ENCODE measurements at regions not wholly inside any gene's neighbourhood (a gene's known extent, or its start where the extent isn't known, plus 50 kb on each side); places are given as distances from the start of the nearest gene placed in this dataset.

DNA sequence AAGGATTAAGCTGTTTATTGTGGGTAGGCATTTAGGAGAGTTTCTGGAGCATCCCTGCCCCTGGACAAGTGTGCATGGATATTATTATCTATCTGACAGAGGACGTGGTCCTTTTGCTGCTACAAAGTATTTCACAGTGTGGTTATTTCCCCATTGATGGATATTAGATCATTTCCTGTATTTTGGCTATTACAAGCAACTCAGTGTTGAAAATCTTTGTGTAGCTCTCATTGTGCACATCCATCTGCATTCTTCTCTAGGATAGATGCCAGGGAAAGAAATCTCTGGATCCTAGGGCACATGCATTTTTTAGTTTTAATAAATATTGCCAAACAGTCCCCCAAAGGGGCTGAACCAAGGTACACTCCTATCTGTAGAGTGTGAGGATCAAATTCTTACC lies 154.3 kb upstream of the SRRM4 start:
- no peak for TF ChIP-seq FOXA1 (IDR thresholded peaks at IDR 0.05)
- TF ChIP-seq, protein P1, sequence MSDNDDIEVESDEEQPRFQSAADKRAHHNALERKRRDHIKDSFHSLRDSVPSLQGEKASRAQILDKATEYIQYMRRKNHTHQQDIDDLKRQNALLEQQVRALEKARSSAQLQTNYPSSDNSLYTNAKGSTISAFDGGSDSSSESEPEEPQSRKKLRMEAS (IDR thresholded peaks at IDR 0.05), result no peak
- TF ChIP-seq RAD21 (IDR thresholded peaks at IDR 0.05), result no peak
- TF ChIP-seq JUND (IDR thresholded peaks at IDR 0.05), result no peak
- no peak for TF ChIP-seq NR2F2 (IDR thresholded peaks at IDR 0.05)
- no peak for TF ChIP-seq HNF4A (conservative IDR thresholded peaks at IDR 0.05)
- TF ChIP-seq TAF1 (conservative IDR thresholded peaks at IDR 0.05), result no peak
- TF ChIP-seq FOXA2 (IDR thresholded peaks at IDR 0.05), result no peak
- TF ChIP-seq EGR1 (IDR thresholded peaks at IDR 0.05; ENCODE audit: low read depth in 2 of 2), result no peak
- DNase-seq (ENCODE audit: low spot score), result no peak
- Histone ChIP-seq H3K36me3 (ENCODE audit: control insufficient read depth in 4 of 4, insufficient read depth in 3 of 4, low read depth in 1 of 4, low read length in 3 of 4) (no peaks in the 10 kb centered on the region), H3K4me1 (ENCODE audit: control insufficient read depth in 4 of 4, insufficient read depth in 4 of 4, low read length in 3 of 4) (no peaks in the 10 kb centered on the region), H3K27me3 (ENCODE audit: control insufficient read depth in 4 of 4, insufficient read depth in 4 of 4, low read length in 3 of 4) (peaks cover 0 to 5% (median 2%) of the 10 kb centered on the region in 4 donors), H3K4me3 (ENCODE audit: low read depth in 1 of 3, low read length in 3 of 3) (no peak overlapping the region), H3K9me3 (ENCODE audit: control insufficient read depth in 4 of 4, low read length in 3 of 4) (no peaks in the 10 kb centered on the region), H3K27ac (ENCODE audit: low read depth in 1 of 2, low read length in 2 of 2) (no peak overlapping the region), H3K9ac (ENCODE audit: low read depth in 1 of 2, low read length in 2 of 2) (no peak overlapping the region)
- 25% methylated on average over 1 of the region's 1 CpG for WGBS

- H3K27me3 ChIP-seq (ENCODE audit: control insufficient read depth in 4 of 4, insufficient read depth in 4 of 4, low read length in 3 of 4), result peaks cover 0 to 3% (median under 1%) of the 10 kb centered on the region in 4 donors
- WGBS, result 66% methylated on average over 6 of the region's 6 CpGs
- no peaks in the 10 kb centered on the region for H3K9me3 ChIP-seq (ENCODE audit: control insufficient read depth in 4 of 4, low read length in 3 of 4)
- no peak overlapping the region for H3K4me3 ChIP-seq (ENCODE audit: low read depth in 1 of 3, low read length in 3 of 3)
- H3K36me3 ChIP-seq (ENCODE audit: control insufficient read depth in 4 of 4, insufficient read depth in 3 of 4, low read depth in 1 of 4, low read length in 3 of 4), result no peaks in the 10 kb centered on the region
- DNase-seq (ENCODE audit: low spot score), result no peak
- no peak overlapping the region for H3K9ac ChIP-seq (ENCODE audit: low read depth in 1 of 2, low read length in 2 of 2)
- no peak overlapping the region for H3K27ac ChIP-seq (ENCODE audit: low read depth in 1 of 2, low read length in 2 of 2)
- H3K4me1 ChIP-seq (ENCODE audit: control insufficient read depth in 4 of 4, insufficient read depth in 4 of 4, low read length in 3 of 4), result no peaks in the 10 kb centered on the region
- no peak for TF ChIP-seq GABPA (IDR thresholded peaks at IDR 0.05 in 1 of 2, conservative IDR thresholded peaks at IDR 0.05 in 1 of 2)
These were observed 153.7 kb upstream of the SRRM4 start for GRCh38 chr12:118827606-118828005.

- DNase-seq (ENCODE audit: low spot score), result no peak
- H3K36me3 ChIP-seq (ENCODE audit: control insufficient read depth in 4 of 4, insufficient read depth in 3 of 4, low read depth in 1 of 4, low read length in 3 of 4), result no peaks in the 10 kb centered on the region
- H3K4me3 ChIP-seq (ENCODE audit: low read depth in 1 of 3, low read length in 3 of 3), result no peak overlapping the region
- TF ChIP-seq, protein P2, sequence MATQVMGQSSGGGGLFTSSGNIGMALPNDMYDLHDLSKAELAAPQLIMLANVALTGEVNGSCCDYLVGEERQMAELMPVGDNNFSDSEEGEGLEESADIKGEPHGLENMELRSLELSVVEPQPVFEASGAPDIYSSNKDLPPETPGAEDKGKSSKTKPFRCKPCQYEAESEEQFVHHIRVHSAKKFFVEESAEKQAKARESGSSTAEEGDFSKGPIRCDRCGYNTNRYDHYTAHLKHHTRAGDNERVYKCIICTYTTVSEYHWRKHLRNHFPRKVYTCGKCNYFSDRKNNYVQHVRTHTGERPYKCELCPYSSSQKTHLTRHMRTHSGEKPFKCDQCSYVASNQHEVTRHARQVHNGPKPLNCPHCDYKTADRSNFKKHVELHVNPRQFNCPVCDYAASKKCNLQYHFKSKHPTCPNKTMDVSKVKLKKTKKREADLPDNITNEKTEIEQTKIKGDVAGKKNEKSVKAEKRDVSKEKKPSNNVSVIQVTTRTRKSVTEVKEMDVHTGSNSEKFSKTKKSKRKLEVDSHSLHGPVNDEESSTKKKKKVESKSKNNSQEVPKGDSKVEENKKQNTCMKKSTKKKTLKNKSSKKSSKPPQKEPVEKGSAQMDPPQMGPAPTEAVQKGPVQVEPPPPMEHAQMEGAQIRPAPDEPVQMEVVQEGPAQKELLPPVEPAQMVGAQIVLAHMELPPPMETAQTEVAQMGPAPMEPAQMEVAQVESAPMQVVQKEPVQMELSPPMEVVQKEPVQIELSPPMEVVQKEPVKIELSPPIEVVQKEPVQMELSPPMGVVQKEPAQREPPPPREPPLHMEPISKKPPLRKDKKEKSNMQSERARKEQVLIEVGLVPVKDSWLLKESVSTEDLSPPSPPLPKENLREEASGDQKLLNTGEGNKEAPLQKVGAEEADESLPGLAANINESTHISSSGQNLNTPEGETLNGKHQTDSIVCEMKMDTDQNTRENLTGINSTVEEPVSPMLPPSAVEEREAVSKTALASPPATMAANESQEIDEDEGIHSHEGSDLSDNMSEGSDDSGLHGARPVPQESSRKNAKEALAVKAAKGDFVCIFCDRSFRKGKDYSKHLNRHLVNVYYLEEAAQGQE (IDR thresholded peaks at IDR 0.05), result no peak
- TF ChIP-seq SP1 (IDR thresholded peaks at IDR 0.05) (no peak), RAD21 (IDR thresholded peaks at IDR 0.05) (no peak), TAF1 (conservative IDR thresholded peaks at IDR 0.05) (no peak), FOXA2 (IDR thresholded peaks at IDR 0.05) (no peak), HNF4G (IDR thresholded peaks at IDR 0.05) (no peak), CTCF (IDR thresholded peaks at IDR 0.05; ENCODE audit: low read depth, low read length, missing input control) (no peak), GABPA (IDR thresholded peaks at IDR 0.05 in 1 of 2, conservative IDR thresholded peaks at IDR 0.05 in 1 of 2) (no peak), HNF4A (conservative IDR thresholded peaks at IDR 0.05) (no peak), YY1 (IDR thresholded peaks at IDR 0.05) (no peak)
- TF ChIP-seq, protein P3, sequence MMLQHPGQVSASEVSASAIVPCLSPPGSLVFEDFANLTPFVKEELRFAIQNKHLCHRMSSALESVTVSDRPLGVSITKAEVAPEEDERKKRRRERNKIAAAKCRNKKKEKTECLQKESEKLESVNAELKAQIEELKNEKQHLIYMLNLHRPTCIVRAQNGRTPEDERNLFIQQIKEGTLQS (IDR thresholded peaks at IDR 0.05), result no peak
- TF ChIP-seq, protein P4, sequence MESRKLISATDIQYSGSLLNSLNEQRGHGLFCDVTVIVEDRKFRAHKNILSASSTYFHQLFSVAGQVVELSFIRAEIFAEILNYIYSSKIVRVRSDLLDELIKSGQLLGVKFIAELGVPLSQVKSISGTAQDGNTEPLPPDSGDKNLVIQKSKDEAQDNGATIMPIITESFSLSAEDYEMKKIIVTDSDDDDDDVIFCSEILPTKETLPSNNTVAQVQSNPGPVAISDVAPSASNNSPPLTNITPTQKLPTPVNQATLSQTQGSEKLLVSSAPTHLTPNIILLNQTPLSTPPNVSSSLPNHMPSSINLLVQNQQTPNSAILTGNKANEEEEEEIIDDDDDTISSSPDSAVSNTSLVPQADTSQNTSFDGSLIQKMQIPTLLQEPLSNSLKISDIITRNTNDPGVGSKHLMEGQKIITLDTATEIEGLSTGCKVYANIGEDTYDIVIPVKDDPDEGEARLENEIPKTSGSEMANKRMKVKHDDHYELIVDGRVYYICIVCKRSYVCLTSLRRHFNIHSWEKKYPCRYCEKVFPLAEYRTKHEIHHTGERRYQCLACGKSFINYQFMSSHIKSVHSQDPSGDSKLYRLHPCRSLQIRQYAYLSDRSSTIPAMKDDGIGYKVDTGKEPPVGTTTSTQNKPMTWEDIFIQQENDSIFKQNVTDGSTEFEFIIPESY (IDR thresholded peaks at IDR 0.05), result no peak
- TF ChIP-seq, protein P1 (IDR thresholded peaks at IDR 0.05), result no peak
- H3K9ac ChIP-seq (ENCODE audit: low read depth in 1 of 2, low read length in 2 of 2), result no peak overlapping the region
- no peaks in the 10 kb centered on the region for H3K9me3 ChIP-seq (ENCODE audit: control insufficient read depth in 4 of 4, low read length in 3 of 4)
- H3K27me3 ChIP-seq (ENCODE audit: control insufficient read depth in 4 of 4, insufficient read depth in 4 of 4, low read length in 3 of 4), result peaks cover 0 to 4% (median under 1%) of the 10 kb centered on the region in 4 donors
- WGBS, result 82% methylated on average over 1 of the region's 1 CpG
- H3K27ac ChIP-seq (ENCODE audit: low read depth in 1 of 2, low read length in 2 of 2), result no peak overlapping the region
- H3K4me1 ChIP-seq (ENCODE audit: control insufficient read depth in 4 of 4, insufficient read depth in 4 of 4, low read length in 3 of 4), result no peaks in the 10 kb centered on the region
These were observed 151.0 kb upstream of the SRRM4 start for GRCh38 chr12:118830296-118830695.
